Nephron (organoid): ENCODE measurements at regions not wholly inside any gene's neighbourhood (a gene's known extent, or its start where the extent isn't known, plus 50 kb on each side); places are given as distances from the start of the nearest gene placed in this dataset.

Experiments
- H3K27ac Mint-ChIP-seq, 3 experiments: 2 replicates each; pipeline ENCODE4 v1.8.0; 2020; ENCODE audit warnings: mixed read lengths in 3 of 3, mild to moderate bottlenecking in 2 of 3, moderate library complexity in 1 of 3
- H3K27me3 Mint-ChIP-seq: 2 replicates; pipeline ENCODE4 v1.8.0; 2021; ENCODE audit warnings: low read depth, mild to moderate bottlenecking, moderate library complexity, mixed read lengths
- H3K36me3 Mint-ChIP-seq: 2 replicates; pipeline ENCODE4 v1.8.0; 2020; ENCODE audit warnings: low read depth, mixed read lengths
- H3K4me1 Mint-ChIP-seq: 2 replicates; pipeline ENCODE4 v1.8.0; 2020; ENCODE audit warnings: mixed read lengths
- H3K4me3 Mint-ChIP-seq, 3 experiments: 2 replicates each; pipeline ENCODE4 v1.8.0; 2020; ENCODE audit warnings: mild to moderate bottlenecking in 3 of 3, mixed read lengths in 3 of 3, moderate library complexity in 2 of 3
- H3K9me3 Mint-ChIP-seq: 2 replicates; pipeline ENCODE4 v1.8.0; 2020; ENCODE audit warnings: mixed read lengths
- CTCF ChIP-seq, 3 experiments: fragments of 200-600 bp; sonication (generic); IDR thresholded peaks; one replicate each; pipeline ENCODE4 v1.5.0; 2021; ENCODE audit warnings: antibody characterized with exemption in 3 of 3; ENCODE audit not compliant: unreplicated experiment in 3 of 3

GRCh38 chr5:87184605-87185004 lies 83.1 kb upstream of the RASA1 start:
- H3K4me3 Mint-ChIP-seq = no peak overlapping the region

GRCh38 chr5:87185838-87186237 lies 81.8 kb upstream of the RASA1 start:
- Mint-ChIP-seq H3K4me1 (no peaks in the 10 kb centered on the region), H3K27me3 (no peaks in the 10 kb centered on the region), H3K27ac (no peak overlapping the region), H3K9me3 (no peaks in the 10 kb centered on the region), H3K36me3 (no peaks in the 10 kb centered on the region), H3K4me3 (no peak overlapping the region)
- no peak for TF ChIP-seq CTCF (IDR thresholded peaks at IDR 0.05; ENCODE audit: unreplicated experiment in 3 of 3)

More at GRCh38 chr5:87184605-87185004, 83.1 kb upstream of the RASA1 start:
- no peaks in the 10 kb centered on the region for H3K9me3 Mint-ChIP-seq
- TF ChIP-seq CTCF (IDR thresholded peaks at IDR 0.05; ENCODE audit: unreplicated experiment in 3 of 3) = no peak
- no peaks in the 10 kb centered on the region for H3K36me3 Mint-ChIP-seq
- H3K27ac Mint-ChIP-seq = no peak overlapping the region
- H3K4me1 Mint-ChIP-seq = no peaks in the 10 kb centered on the region
- no peaks in the 10 kb centered on the region for H3K27me3 Mint-ChIP-seq

- H3K36me3 Mint-ChIP-seq = no peaks in the 10 kb centered on the region
- H3K27me3 Mint-ChIP-seq = no peaks in the 10 kb centered on the region
- H3K4me1 Mint-ChIP-seq = no peaks in the 10 kb centered on the region
- no peak for TF ChIP-seq CTCF (IDR thresholded peaks at IDR 0.05; ENCODE audit: unreplicated experiment in 3 of 3)
- no peak overlapping the region for H3K4me3 Mint-ChIP-seq
- H3K9me3 Mint-ChIP-seq = no peaks in the 10 kb centered on the region
- H3K27ac Mint-ChIP-seq = no peak overlapping the region
These were observed 79.3 kb upstream of the RASA1 start for GRCh38 chr5:87188391-87188790.

GRCh38 chr5:87190041-87190440 lies 77.6 kb upstream of the RASA1 start:
- H3K36me3 Mint-ChIP-seq = no peaks in the 10 kb centered on the region
- TF ChIP-seq CTCF (IDR thresholded peaks at IDR 0.05; ENCODE audit: unreplicated experiment in 3 of 3) = no peak
- no peaks in the 10 kb centered on the region for H3K9me3 Mint-ChIP-seq
- no peak overlapping the region for H3K4me3 Mint-ChIP-seq
- no peaks in the 10 kb centered on the region for H3K4me1 Mint-ChIP-seq
- H3K27me3 Mint-ChIP-seq = no peaks in the 10 kb centered on the region
- no peak overlapping the region for H3K27ac Mint-ChIP-seq

GRCh38 chr5:87190687-87191086 lies 77.0 kb upstream of the RASA1 start:
- TF ChIP-seq CTCF (IDR thresholded peaks at IDR 0.05; ENCODE audit: unreplicated experiment in 3 of 3) = no peak
- Mint-ChIP-seq H3K9me3 (no peaks in the 10 kb centered on the region), H3K36me3 (no peaks in the 10 kb centered on the region), H3K27ac (no peak overlapping the region), H3K27me3 (no peaks in the 10 kb centered on the region), H3K4me3 (no peak overlapping the region), H3K4me1 (peaks cover 4% of the 10 kb centered on the region)

GRCh38 chr5:87191645-87192044 lies 76.0 kb upstream of the RASA1 start:
- H3K4me1 Mint-ChIP-seq = peaks cover 4% of the 10 kb centered on the region
- no peaks in the 10 kb centered on the region for H3K36me3 Mint-ChIP-seq
- no peak overlapping the region for H3K4me3 Mint-ChIP-seq
- TF ChIP-seq CTCF (IDR thresholded peaks at IDR 0.05; ENCODE audit: unreplicated experiment in 3 of 3) = no peak
- no peaks in the 10 kb centered on the region for H3K9me3 Mint-ChIP-seq
- no peaks in the 10 kb centered on the region for H3K27me3 Mint-ChIP-seq
- H3K27ac Mint-ChIP-seq = no peak overlapping the region
